Esophagus squamous epithelium (tissue), 5 donors: ENCODE measurements at regions not wholly inside any gene's neighbourhood (a gene's known extent, or its start where the extent isn't known, plus 50 kb on each side); places are given as distances from the start of the nearest gene placed in this dataset.

Experiments
- DNase-seq: peaks from one replicate; lab custom pipeline; 2025; lab: John Stamatoyannopoulos, UW
- H3K27ac ChIP-seq, 4 donors: fragments of 200-600 bp; sonication (generic); one replicate each; pipeline ENCODE4 v1.5.1; 2016 to 2019; ENCODE audit warnings: mild to moderate bottlenecking in 1 of 4
- H3K27me3 ChIP-seq, 4 donors: fragments of 200-600 bp; sonication (generic); 1 replicate in 3 of 4; 2 replicates in 1 of 4; pipeline versions ENCODE4 v1.5.1 to v1.6.0; 2017 to 2021; ENCODE audit warnings: antibody characterized with exemption in 1 of 4
- H3K36me3 ChIP-seq, 3 donors: fragments of 200-600 bp; sonication (generic); one replicate each; pipeline ENCODE4 v1.5.1; 2016 to 2019
- H3K4me1 ChIP-seq, 3 donors: fragments of 200-600 bp; sonication (generic); one replicate each; pipeline ENCODE4 v1.5.1; 2017 to 2019
- H3K4me3 ChIP-seq, 4 donors: fragments of 200-600 bp; sonication (generic); 1 replicate in 3 of 4; 2 replicates in 1 of 4; pipeline ENCODE4 v1.5.1; 2016 to 2019; ENCODE audit warnings: mild to moderate bottlenecking in 2 of 4, moderate library complexity in 1 of 4
- H3K9me3 ChIP-seq, 3 donors: fragments of 200-600 bp; sonication (generic); one replicate each; pipeline ENCODE4 v1.5.1; 2016 to 2019
- CTCF ChIP-seq, 6 experiments: fragments of 450-650 bp in 4 of 6; fragments of 200-600 bp in 2 of 6; sonication (generic) in 2 of 6; IDR thresholded peaks; one replicate each; pipeline ENCODE4 v1.5.1; 2016 to 2019; ENCODE audit warnings: antibody characterized with exemption in 6 of 6, mild to moderate bottlenecking in 4 of 6, moderate library complexity in 4 of 6
- POLR2A ChIP-seq, 4 donors: fragments of 450-650 bp; IDR thresholded peaks; one replicate each; pipeline ENCODE4 v1.6.1; 2017; ENCODE audit warnings: antibody characterized with exemption in 4 of 4, mild to moderate bottlenecking in 4 of 4, moderate library complexity in 3 of 4
- WGBS, 2 donors: methylation state at CpG; one replicate each; pipeline ENCODE4 v1.1.5; 2018; 5-methylcytosine and 5-hydroxymethylcytosine counted together
- intact Hi-C: fragments of 100-400 bp; cut with DNase I; formaldehyde crosslinking; loops from one replicate; pipeline ENCODE4 v1.15.0; 2022
- donor health status: DM: yes; HTN: yes; CAD: no.

DNA sequence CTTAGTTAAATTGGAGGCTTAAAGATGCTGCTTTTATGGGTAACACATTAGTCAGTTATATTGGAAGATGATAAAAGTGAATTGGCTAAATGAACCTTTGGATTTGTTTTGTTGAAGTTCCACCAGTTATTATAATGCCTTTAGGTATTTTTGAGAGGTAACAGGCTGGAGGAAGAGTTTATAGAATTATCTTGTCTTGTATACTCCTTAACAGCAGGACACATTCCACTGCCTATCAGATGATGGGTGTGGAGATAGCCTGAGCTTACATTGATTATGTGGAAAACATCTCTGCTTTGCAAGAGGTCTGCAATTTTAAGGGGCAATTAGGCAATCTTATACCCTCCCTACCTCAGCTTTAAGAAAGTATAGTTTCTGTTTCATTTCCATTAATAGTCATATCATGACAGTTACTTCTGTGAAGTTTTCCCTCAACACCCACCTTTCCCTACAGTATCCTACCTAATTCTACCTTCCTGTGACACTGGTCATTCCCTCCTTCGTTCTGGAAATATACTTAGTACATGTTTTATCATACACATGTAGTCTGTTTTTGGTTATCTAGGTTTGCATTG lies 403.7 kb upstream of the SPRED2 start:
- DNase-seq = no peak
- H3K27me3 ChIP-seq = peaks cover 0 to 40% (median 0%) of the 10 kb centered on the region in 4 donors
- WGBS, 2 donors = 42 to 54% methylated on average over 1 of the region's 1 CpG

GRCh38 chr2:65834771-65835475 lies 402.5 kb upstream of the SPRED2 start:
- WGBS, 2 donors = 71 to 74% methylated on average over 7 of the region's 7 CpGs
- TF ChIP-seq POLR2A (IDR thresholded peaks at IDR 0.05) (no peak), CTCF (IDR thresholded peaks at IDR 0.05) (no peak)
- H3K9me3 ChIP-seq = no peaks in the 10 kb centered on the region
- intact Hi-C loops = no loop called here
- no peaks in the 10 kb centered on the region for H3K4me1 ChIP-seq
- no peak for DNase-seq
- H3K27me3 ChIP-seq = peaks cover 0 to 40% (median 0%) of the 10 kb centered on the region in 4 donors
- no peak overlapping the region for H3K4me3 ChIP-seq
- H3K27ac ChIP-seq = no peak overlapping the region
- no peaks in the 10 kb centered on the region for H3K36me3 ChIP-seq

More for the DNA sequence above, 403.7 kb upstream of the SPRED2 start:
- H3K36me3 ChIP-seq = no peaks in the 10 kb centered on the region
- H3K27ac ChIP-seq = no peak overlapping the region
- TF ChIP-seq CTCF (IDR thresholded peaks at IDR 0.05) = no peak
- TF ChIP-seq POLR2A (IDR thresholded peaks at IDR 0.05) = no peak
- no peak overlapping the region for H3K4me3 ChIP-seq
- no peaks in the 10 kb centered on the region for H3K9me3 ChIP-seq
- intact Hi-C loops = no loop called here
- no peaks in the 10 kb centered on the region for H3K4me1 ChIP-seq

DNA sequence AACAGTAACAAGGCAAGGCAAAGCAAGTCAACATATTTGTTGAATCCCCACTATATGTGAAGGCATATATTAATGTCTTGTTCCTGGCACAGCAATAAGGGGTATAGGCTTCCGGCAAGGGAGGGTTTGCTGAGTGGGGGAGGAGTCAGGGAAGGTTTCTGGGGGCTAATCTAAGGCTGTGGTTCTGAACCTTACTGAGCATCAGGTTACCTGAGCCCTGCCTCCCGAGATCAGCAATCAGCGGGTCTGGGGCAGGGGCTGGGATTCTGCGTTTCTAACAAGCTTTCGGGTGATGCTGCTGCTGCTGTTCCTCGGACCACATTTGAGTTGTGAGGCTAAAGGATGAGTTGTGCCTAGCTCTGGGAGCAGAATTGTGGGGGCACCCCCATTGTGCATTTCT lies 401.7 kb upstream of the SPRED2 start:
- peaks cover 0 to 43% (median 0%) of the 10 kb centered on the region in 4 donors for H3K27me3 ChIP-seq
- no peaks in the 10 kb centered on the region for H3K36me3 ChIP-seq
- TF ChIP-seq POLR2A (IDR thresholded peaks at IDR 0.05) (no peak), CTCF (IDR thresholded peaks at IDR 0.05) (no peak)
- WGBS, 2 donors = 71 to 83% methylated on average over 1 to 6 of the region's 6 CpGs
- no peak overlapping the region for H3K4me3 ChIP-seq
- H3K9me3 ChIP-seq = no peaks in the 10 kb centered on the region
- no peak overlapping the region for H3K27ac ChIP-seq
- intact Hi-C loops = no loop called here
- no peaks in the 10 kb centered on the region for H3K4me1 ChIP-seq
- no peak for DNase-seq

- H3K4me3 ChIP-seq = no peak overlapping the region
- peaks cover 0 to 31% (median 0%) of the 10 kb centered on the region in 4 donors for H3K27me3 ChIP-seq
- TF ChIP-seq POLR2A (IDR thresholded peaks at IDR 0.05) (no peak), CTCF (IDR thresholded peaks at IDR 0.05) (no peak)
- no peak overlapping the region for H3K27ac ChIP-seq
- H3K36me3 ChIP-seq = no peaks in the 10 kb centered on the region
- no peaks in the 10 kb centered on the region for H3K4me1 ChIP-seq
- DNase-seq = no peak
- H3K9me3 ChIP-seq = no peaks in the 10 kb centered on the region
- WGBS, 2 donors = 64 to 83% methylated on average over 1 of the region's 1 CpG
- intact Hi-C loops = no loop called here
Observed at GRCh38 chr2:65831509-65831908, 399.1 kb upstream of the SPRED2 start.

GRCh38 chr2:65826567-65826966 lies 394.2 kb upstream of the SPRED2 start:
- TF ChIP-seq POLR2A (IDR thresholded peaks at IDR 0.05) = no peak
- no peak for TF ChIP-seq CTCF (IDR thresholded peaks at IDR 0.05)
- whole genome bisulfite sequencing, 2 donors = 25 to 30% methylated on average over 1 of the region's 1 CpG
- Histone ChIP-seq H3K27me3 (peaks cover 0 to 6% (median 0%) of the 10 kb centered on the region in 4 donors), H3K27ac (no peak overlapping the region), H3K36me3 (no peaks in the 10 kb centered on the region), H3K4me1 (no peaks in the 10 kb centered on the region), H3K9me3 (peaks cover 0 to 4% (median 0%) of the 10 kb centered on the region in 3 donors), H3K4me3 (no peak overlapping the region)
- intact Hi-C loops = no loop called here
- DNase-seq = no peak
